Effector memory CD4-positive, alpha-beta T cell (primary cell): ENCODE measurements at regions not wholly inside any gene's neighbourhood (a gene's known extent, or its start where the extent isn't known, plus 50 kb on each side); places are given as distances from the start of the nearest gene placed in this dataset.

ENCODE experiments used
- DNase-seq, 3 donors: peaks; one replicate each; pipeline ENCODE4 v3.0.0-alpha.2; 2020
- H3K27ac ChIP-seq: 2 replicates; pipeline ENCODE4 v1.7.0; 2013; ENCODE audit warnings: mild to moderate bottlenecking, low read length, moderate library complexity; ENCODE audit not compliant: insufficient read depth, poor library complexity, severe bottlenecking
- H3K27me3 ChIP-seq: replicated peaks from 2 replicates; pipeline ENCODE4 v1.7.0; 2013; ENCODE audit warnings: mild to moderate bottlenecking, low read length; ENCODE audit not compliant: insufficient read depth, control insufficient read depth, poor library complexity, severe bottlenecking
- H3K36me3 ChIP-seq: 2 replicates; pipeline ENCODE4 v1.7.0; 2013; ENCODE audit warnings: mild to moderate bottlenecking, low read length, moderate library complexity; ENCODE audit not compliant: control insufficient read depth, insufficient read depth
- H3K4me1 ChIP-seq: 2 replicates; pipeline ENCODE4 v1.7.0; 2013; ENCODE audit warnings: low read length, mild to moderate bottlenecking; ENCODE audit not compliant: control insufficient read depth, insufficient read depth, poor library complexity, severe bottlenecking
- H3K4me3 ChIP-seq: 2 replicates; pipeline ENCODE4 v1.7.0; 2013; ENCODE audit warnings: low read length, low read depth, mild to moderate bottlenecking; ENCODE audit not compliant: insufficient read depth, poor library complexity, severe bottlenecking
- H3K9me3 ChIP-seq: 2 replicates; pipeline ENCODE4 v1.7.0; 2013; ENCODE audit warnings: mild to moderate bottlenecking, low read length, moderate library complexity; ENCODE audit not compliant: control insufficient read depth

- DNase-seq: no peak
- Histone ChIP-seq H3K4me1 (no peaks in the 10 kb centered on the region), H3K9me3 (no peaks in the 10 kb centered on the region), H3K4me3 (no peak overlapping the region), H3K27me3 (no peaks in the 10 kb centered on the region), H3K36me3 (no peaks in the 10 kb centered on the region), H3K27ac (no peak overlapping the region)
Measured at GRCh38 chr3:28917895-28918475, 362.9 kb upstream of the RBMS3 start.

- no peaks in the 10 kb centered on the region for H3K4me1 ChIP-seq
- H3K27ac ChIP-seq: no peak overlapping the region
- no peaks in the 10 kb centered on the region for H3K9me3 ChIP-seq
- no peaks in the 10 kb centered on the region for H3K27me3 ChIP-seq
- H3K36me3 ChIP-seq: no peaks in the 10 kb centered on the region
- no peak for DNase-seq
- H3K4me3 ChIP-seq: no peak overlapping the region
Measured at GRCh38 chr3:28922376-28922775, 358.5 kb upstream of the RBMS3 start.

GRCh38 chr3:28923994-28924393, 356.9 kb upstream of the RBMS3 start:
- Histone ChIP-seq H3K4me3 (no peak overlapping the region), H3K27ac (no peak overlapping the region), H3K36me3 (no peaks in the 10 kb centered on the region), H3K27me3 (no peaks in the 10 kb centered on the region), H3K9me3 (no peaks in the 10 kb centered on the region), H3K4me1 (no peaks in the 10 kb centered on the region)
- no peak for DNase-seq

- Histone ChIP-seq H3K4me3 (no peak overlapping the region), H3K27me3 (no peaks in the 10 kb centered on the region), H3K27ac (no peak overlapping the region), H3K9me3 (no peaks in the 10 kb centered on the region), H3K4me1 (no peaks in the 10 kb centered on the region), H3K36me3 (no peaks in the 10 kb centered on the region)
- DNase-seq: no peak
Measured at GRCh38 chr3:28924744-28925360, 356.0 kb upstream of the RBMS3 start.

- H3K4me1 ChIP-seq: no peaks in the 10 kb centered on the region
Measured at GRCh38 chr3:28933337-28933736, 347.5 kb upstream of the RBMS3 start.

GRCh38 chr3:28934126-28934813, 346.6 kb upstream of the RBMS3 start:
- Histone ChIP-seq H3K9me3 (no peaks in the 10 kb centered on the region), H3K27me3 (no peaks in the 10 kb centered on the region), H3K36me3 (no peaks in the 10 kb centered on the region), H3K4me1 (no peaks in the 10 kb centered on the region), H3K27ac (no peak overlapping the region), H3K4me3 (no peak overlapping the region)
- DNase-seq: no peak

More at GRCh38 chr3:28933337-28933736, 347.5 kb upstream of the RBMS3 start:
- no peaks in the 10 kb centered on the region for H3K9me3 ChIP-seq
- DNase-seq: no peak
- H3K27ac ChIP-seq: no peak overlapping the region
- H3K27me3 ChIP-seq: no peaks in the 10 kb centered on the region
- no peak overlapping the region for H3K4me3 ChIP-seq
- H3K36me3 ChIP-seq: no peaks in the 10 kb centered on the region

- H3K4me3 ChIP-seq: no peak overlapping the region
- H3K4me1 ChIP-seq: no peaks in the 10 kb centered on the region
- DNase-seq: no peak
- no peaks in the 10 kb centered on the region for H3K27me3 ChIP-seq
- H3K27ac ChIP-seq: no peak overlapping the region
- H3K9me3 ChIP-seq: no peaks in the 10 kb centered on the region
- no peaks in the 10 kb centered on the region for H3K36me3 ChIP-seq
Measured at GRCh38 chr3:28935146-28935545, 345.7 kb upstream of the RBMS3 start.

GRCh38 chr3:28936154-28936553, 344.7 kb upstream of the RBMS3 start:
- no peak overlapping the region for H3K4me3 ChIP-seq
- no peak overlapping the region for H3K27ac ChIP-seq
- DNase-seq: no peak
- H3K36me3 ChIP-seq: no peaks in the 10 kb centered on the region
- H3K27me3 ChIP-seq: no peaks in the 10 kb centered on the region
- no peaks in the 10 kb centered on the region for H3K4me1 ChIP-seq
- no peaks in the 10 kb centered on the region for H3K9me3 ChIP-seq

GRCh38 chr3:28940530-28940929, 340.3 kb upstream of the RBMS3 start:
- Histone ChIP-seq H3K27ac (no peak overlapping the region), H3K27me3 (no peaks in the 10 kb centered on the region), H3K4me3 (no peak overlapping the region), H3K36me3 (no peaks in the 10 kb centered on the region), H3K4me1 (no peaks in the 10 kb centered on the region), H3K9me3 (no peaks in the 10 kb centered on the region)
- no peak for DNase-seq

GRCh38 chr3:28940994-28941393, 339.9 kb upstream of the RBMS3 start:
- Histone ChIP-seq H3K36me3 (no peaks in the 10 kb centered on the region), H3K4me3 (no peak overlapping the region), H3K9me3 (no peaks in the 10 kb centered on the region), H3K4me1 (no peaks in the 10 kb centered on the region), H3K27ac (no peak overlapping the region), H3K27me3 (no peaks in the 10 kb centered on the region)
- no peak for DNase-seq
